Activated naive CD4-positive, alpha-beta T cell treated with anti-CD3 and anti-CD28 coated beads, Interleukin-2, amount 50 U/mL, for 16 hours (primary cell): ENCODE measurements at regions not wholly inside any gene's neighbourhood (a gene's known extent, or its start where the extent isn't known, plus 50 kb on each side); places are given as distances from the start of the nearest gene placed in this dataset.

ENCODE experiments used
- DNase-seq: peaks from one replicate; pipeline ENCODE4 v3.0.0-alpha.2; 2020

DNA sequence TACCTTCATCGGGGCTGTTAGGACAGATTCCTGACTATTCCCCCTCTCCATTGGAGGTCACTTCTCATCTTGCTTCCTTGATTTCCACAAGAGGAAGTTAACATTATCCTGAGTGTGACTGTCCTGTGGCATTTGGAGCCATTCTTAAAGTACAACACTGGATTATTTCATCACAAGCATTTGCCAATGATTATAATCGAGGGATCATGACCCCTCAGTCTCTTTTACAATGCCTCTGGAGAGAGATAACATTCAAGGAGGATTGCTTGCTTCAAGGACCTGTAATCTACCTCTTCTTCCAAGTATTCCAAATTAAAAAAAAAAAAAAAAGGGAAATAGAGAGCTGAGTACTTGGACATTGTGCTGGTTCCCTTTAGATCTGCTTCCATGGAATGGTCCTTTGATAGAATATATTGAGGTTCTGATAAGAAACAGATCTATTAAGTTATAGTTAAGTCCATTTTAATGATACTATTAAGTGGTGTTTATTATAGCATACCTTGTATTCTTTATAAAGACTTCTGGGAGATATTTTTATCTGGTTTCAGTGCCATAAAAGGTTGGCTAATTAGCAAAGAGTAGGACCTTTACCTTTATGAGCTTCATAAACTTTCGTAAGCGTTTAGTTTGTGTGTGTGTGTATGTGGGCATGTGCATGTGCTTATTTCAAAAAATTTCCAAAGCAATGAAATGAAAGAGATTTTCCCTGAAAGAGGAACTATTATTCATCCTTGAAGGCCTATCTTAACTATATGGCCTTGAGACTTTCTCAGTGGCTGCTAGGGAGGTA is 469.1 kb downstream of the DHX35 start:
- no peak for DNase-seq

DNA sequence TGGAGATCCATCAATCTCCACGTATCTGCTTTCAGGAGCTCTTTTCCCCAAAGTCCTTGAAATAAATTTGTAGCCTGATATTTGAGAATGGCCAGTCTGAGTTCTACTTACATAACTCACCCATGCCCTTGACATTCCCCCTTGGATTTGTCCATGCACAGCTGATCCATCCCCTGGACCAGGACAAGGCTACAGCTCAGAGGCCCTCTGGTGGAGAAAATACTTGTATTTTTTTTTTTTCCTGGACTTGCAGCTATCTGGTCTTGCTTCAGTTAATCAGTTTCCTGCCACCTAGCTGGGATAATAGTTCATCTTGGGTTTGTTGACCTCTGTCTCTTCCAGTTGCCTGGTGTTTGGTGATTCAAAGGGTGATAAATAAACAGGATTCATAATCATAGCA is 467.6 kb downstream of the DHX35 start:
- DNase-seq: no peak

DNA sequence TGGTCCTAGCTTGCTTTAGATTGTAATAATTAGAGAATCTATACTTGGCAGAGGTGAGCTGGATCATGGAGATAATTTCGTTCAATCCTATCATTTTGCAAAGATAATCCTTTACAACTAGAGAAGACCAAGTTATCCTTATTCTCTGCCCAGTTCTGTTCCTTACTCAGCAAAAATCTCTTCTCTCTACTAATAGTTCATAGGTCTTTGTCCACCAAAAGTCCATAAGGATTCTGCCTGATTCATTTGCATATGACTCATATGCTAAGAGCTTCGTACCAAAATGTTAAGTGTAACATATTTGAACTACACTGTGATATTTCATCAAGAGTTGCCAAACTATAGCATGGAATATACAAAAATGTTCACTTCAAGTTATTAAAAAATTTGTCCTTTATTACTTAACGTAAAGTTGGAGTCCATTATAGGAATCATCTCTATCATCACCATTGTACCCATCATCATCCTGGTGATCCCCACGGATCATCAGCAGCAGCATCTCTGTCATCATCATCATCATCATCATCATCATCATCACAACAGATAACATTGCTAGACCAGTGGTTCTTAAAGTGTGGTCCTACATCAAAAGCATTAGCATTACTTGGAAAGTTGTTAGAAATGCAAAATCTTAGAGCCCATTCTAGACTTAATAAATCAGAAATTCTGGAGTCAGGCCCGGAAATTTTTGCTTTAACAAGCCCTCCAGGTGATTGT is 463.0 kb downstream of the DHX35 start:
- DNase-seq: no peak

DNA sequence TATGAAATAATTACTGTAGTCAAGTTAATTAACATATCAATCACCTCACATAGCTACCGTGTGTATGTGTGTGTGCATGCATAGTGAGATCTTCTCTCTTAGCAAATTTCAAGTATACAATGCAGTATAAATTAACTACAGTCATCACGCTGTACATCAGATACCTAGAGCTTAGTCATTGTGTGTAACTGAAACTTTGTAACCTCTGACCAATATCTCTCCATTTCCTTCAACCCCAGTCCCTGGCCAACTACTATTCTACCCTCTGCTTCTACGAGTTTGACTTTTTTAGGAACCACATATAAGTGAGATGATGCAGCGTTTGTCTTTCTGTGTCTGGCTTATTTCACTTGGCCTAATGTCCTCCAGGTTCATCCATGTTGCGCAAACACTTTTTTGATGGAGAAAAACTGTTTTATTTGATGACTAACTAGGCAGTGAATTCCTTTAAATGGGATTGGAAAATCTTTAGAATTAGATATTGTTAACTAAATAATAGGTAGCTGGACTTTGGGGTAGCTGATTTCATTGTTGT is 459.5 kb downstream of the DHX35 start:
- DNase-seq: no peak

DNA sequence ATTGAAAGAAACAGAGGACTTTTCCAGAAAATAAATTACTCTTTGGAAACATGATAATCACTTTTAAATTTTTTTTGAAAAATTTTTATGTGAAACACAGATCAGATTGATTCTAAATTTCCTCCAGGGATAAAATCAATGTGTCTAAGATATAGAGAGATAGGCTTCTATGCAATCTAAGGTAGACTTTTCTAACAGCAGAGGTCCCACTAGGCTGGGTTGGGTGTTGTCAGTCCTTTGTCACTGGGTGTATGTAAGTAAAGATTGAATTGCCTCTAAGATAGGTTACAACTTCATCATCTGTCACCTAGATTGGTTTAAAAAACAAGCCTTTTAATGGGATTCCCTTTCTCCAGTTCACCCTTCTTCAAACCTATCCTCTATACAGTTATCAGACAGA is 449.9 kb downstream of the DHX35 start:
- DNase-seq: no peak

DNA sequence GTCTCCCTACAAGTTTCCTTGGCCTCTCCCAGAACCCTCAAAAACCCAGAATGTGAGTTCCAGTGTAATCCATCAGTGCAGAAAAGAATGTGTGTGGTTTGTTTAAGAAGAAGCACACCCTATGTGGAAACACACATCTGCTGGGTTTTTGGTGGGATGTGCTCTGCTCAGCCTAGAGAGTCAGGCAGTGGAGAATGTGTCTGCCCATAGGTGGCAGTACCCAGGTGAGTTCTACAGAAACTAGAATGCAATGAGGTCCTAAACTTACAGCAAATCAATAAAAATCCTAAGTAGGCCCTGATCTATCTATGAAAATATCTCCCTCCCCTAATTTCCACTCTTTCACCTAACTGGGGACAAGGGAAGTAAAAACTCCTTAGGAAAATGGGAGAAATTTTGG is 437.3 kb downstream of the DHX35 start:
- no peak for DNase-seq

DNA sequence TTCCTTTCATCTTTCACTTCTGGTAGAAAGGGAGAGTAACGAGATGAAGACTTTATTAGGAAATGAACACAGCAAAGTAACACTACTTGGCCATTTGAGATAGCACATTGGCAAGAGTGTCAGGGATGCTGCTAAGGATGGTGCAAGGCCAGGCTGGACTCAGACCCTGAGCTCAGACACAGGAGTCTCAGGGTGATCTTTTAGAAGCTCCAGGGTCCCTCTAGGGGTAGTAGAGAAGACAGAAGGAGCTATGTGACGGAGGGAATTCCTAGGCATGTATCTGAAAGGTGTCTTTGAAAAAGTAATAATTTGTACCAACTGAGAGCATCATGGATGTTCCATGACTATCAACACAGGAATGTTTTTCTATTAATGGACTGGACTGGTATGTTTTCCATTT is 436.5 kb downstream of the DHX35 start:
- no peak for DNase-seq

DNA sequence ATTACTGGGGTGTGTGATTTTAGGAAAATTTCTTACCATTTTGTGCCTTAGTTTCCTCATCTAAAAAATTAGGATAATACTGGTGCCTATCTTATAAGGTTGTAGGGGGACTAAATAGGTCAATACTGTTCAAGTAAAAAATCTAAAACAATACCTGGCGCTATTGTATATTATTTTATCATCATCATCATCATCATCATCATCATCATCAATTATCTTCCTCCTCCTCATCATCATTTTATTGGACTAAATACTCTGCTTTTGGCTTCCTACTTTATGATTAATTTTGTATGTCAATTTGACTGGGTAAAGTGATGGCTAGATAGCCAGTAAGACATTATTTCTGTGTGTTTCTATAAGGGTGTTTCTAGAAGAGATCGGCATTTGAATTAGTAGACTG is 435.5 kb downstream of the DHX35 start:
- DNase-seq: no peak

DNA sequence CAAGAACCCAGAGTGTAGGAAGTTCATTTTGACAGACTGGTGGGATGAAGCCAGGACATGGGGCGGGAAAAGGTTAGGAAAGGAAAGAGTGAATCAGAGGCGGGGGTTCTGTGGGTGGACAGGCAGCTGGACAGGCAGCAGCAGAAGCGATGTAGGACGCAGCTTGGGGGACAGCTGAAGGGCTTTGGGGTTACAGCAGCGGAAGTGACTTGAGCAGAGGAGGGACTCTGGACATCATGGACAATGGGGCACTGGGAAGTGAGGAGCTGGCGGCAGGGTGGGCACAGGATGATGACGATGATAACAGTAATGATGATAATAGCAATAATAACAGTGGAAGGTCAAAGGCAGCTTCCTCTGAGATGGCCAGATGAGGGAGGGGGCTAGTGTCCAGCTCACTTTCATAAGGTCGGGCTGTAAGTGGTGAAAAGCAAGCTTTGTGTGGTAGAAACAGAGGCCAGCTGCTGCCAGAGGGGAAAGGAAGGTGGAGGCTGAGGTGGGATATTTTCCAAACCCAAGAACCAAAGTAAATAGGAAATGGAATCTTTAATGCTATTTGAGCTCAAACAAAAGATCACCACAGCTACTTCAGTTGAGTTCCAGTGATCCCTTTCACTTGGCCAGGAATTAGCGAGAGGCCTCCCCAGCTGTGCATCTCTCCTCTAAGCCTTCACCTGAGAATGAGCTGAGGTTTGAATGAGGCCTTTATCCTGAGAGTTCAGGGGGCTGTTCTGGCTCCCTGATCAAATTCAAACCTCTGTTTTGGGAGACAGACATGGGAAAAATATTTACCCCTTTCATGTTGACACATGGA is 433.5 kb downstream of the DHX35 start:
- DNase-seq: no peak

DNA sequence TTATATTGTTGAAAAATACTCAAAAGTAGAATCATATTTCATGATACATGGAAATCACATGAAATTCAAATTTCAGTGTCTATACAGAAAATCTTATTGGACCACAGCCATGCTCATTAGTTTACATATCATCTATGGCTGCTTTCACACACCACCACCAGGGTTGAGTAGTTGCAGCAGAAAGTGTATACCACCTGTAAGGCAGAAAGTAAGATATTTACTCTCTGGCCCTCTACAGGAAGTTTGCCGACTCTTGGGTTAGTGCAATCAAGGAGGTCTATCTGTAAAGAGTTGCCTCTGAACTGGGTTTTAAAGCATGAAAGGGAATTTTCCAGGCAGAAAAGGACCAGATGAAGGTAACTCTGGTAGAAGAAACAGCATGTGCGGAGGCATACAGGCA is 432.3 kb downstream of the DHX35 start:
- DNase-seq: no peak

DNA sequence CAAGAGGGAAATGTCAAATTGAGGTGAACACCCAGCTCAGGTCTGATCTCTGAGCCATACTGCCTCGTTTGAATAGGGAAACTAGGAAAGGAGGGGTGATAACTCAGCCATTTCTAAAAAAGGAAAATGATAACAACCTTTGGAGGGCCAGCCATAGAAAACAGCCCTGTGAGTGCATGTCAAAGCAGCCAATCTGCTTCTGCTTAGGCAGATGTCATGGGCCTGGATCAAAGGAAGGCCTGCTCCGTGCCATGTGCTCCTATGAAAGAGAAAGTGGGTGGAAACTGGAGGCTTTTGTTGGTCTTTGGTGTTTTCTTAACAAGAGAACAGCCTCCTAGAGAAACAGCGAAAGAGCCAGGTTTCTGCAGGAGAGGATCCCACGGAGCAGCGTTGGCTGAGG is 428.0 kb downstream of the DHX35 start:
- DNase-seq: no peak

DNA sequence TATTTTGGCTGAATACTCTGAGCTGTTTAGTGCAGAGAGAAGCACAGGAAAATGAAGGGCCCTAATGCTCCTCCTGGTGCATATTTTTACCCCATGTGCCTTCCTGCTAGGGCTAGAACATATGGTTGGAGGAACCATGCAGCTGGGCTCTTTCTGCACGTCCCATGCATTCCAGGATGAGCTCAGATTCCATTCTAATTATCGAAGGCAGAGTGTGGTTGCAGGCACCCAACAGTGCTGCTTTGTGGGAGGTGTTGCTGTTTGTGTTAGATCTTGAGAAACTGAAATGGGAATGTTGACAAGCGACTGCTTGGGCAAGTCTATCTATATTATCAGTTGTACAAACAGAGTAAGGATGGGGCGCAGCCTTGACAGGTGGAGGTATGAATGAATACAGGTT is 419.5 kb downstream of the DHX35 start:
- DNase-seq: no peak

DNA sequence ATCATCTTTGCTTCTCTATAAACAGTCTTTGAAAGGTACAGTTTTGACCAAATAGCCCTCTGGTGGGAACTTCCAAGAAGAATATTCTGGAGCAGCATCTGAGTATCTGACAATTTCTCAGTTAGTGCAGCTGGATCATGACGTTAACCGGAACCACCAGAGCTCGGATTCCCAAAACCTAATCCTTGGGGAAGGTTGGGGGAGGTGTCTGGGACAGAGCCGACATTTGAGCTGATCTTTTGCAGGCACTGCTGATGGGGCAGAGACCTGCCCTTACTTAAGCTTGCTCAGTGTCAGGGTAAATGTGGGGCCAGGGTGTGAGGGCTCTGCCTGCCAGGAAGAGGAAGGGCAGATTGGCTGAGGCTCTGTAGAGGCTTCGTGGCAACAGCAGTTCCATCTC is 416.6 kb downstream of the DHX35 start:
- no peak for DNase-seq

DNA sequence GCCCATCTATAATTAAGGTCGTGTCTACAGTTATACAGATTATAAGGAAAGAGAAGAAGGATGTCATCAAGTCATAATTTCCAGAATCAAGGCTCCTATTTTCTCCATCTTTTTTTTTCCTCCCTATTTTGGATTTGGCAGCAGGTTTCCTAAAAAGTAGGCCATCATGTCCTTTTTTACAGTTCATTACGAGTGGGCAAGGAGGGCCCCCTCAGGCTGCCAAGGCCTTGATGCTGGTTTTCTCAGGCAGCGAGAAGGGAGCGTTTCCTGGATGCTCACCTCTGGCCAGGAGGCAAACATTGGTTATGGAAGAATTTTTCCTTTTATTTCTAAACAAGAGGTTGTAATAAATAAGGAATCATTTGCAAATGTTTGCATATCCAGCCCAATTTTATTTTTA is 414.6 kb downstream of the DHX35 start:
- no peak for DNase-seq

DNA sequence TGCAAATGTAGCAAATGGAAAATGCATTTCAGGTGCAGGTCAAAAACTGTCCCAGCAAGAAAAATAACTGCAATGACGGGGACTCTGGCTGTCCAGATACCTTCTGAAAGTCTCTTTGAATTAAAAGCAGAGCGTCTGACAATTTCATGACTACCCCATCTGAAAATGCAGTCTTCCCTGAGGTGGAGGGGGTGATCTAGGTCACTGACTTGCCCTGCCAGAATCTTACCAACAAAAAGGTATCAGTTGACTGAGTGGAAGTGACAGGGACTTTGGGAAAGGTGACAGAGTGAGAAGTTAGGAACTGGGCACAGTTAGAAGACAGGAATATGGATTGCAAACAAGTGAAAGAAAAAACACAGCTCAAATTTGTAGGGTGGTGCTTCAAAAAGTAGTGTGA is 402.2 kb downstream of the DHX35 start:
- DNase-seq: no peak

DNA sequence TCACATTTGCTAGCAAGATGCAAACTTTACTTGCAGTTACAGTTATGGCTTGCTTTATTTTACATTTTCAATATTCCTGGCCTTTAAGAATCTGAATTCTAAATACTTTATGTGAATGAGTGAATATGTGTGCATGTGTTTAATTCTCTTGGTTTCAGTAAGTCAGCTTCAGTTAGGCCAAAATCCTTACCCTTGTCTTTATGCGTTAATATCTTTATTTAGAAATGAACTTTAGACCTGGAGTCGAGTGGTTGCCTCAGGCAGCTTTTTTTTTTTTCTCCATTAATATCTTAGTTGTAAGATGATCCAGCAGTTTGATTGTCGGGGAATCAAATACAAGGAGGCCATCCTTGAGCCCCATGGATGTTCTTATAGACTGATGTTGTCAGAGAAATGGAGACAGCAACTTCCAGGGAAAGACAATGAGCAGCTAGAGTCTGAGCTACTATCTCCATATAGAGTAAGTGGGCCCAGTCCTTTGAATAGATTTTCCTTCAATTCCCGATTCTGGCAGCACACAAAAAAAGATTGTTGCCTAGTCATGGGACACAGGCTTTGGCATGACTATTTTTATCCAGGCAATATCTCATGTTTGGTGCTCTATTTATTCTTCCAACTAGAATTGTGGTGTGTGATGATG is 398.0 kb downstream of the DHX35 start:
- no peak for DNase-seq

DNA sequence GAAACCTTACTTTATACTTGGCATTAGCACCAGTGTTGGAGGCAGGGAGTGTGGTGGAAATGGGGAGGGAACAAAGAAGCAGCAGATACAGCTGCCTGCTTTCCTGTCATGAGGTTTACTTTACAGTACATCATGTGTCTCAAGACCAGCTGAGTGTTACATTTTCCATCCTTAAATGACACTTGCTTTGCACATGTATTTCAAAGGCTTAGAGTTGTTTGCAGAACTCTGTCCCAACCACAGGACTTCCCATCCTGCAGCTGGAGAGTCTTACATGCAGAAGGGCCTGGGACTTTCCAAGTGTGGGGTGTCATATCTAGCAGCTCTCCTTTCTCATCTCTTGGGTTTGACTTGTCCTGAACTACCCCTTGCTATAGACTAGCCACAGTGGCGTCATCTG is 395.9 kb downstream of the DHX35 start:
- DNase-seq: no peak

DNA sequence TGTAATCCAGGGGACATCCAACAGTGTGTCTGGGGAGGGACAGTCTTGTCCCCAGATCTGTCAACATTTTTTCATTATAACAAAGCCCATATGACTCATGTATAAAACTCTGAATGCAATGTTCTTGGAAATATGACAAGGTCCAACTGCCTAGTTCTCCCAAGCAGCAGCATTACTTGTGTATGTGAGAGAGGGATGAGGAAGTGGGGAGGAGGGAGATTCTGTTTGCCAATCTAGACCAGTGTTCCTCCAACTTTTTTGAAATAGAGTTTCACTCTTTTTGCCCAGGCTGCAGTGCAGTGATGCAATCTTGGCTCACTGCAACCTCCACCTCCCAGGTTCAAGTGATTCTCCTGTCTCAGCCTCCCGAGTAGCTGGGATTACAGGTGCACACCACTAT is 394.8 kb downstream of the DHX35 start:
- DNase-seq: no peak

DNA sequence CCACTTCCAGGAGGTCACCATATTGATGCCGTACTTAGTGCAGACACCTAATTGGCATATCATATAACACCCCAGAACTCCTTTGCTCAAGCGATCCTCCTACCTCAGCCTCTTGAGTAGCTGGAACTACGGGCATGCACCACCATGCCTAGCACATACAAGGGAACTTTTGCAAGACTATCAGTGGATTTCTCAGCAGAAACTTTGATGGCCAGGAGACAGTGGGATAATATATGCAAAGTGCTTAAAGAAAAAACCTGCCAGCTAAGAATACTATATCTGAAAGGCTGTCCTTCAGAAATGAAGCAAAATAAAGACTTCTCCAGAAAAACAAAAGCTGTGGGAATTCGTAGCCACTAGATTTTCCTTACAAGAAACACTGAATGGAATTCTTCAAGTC is 387.1 kb downstream of the DHX35 start:
- no peak for DNase-seq

DNA sequence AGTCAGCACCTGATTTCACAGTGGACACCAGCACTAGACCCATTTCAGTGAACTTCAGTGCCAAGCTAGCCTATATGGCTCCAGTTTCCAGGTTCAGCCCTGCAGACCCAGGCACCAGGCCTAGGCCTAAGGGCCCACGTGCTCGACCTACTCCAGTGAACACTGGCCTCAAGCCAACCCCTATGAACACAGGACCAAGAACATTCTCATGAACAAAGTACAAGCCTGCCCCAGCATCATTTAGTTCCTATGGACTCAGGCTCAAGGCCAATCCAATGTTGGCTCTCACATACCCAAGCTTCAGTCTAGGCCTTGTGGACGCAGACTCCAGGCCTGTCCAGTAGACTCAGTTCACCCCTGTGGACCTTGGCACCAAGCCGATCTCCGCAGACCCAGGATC is 385.5 kb downstream of the DHX35 start:
- no peak for DNase-seq

DNA sequence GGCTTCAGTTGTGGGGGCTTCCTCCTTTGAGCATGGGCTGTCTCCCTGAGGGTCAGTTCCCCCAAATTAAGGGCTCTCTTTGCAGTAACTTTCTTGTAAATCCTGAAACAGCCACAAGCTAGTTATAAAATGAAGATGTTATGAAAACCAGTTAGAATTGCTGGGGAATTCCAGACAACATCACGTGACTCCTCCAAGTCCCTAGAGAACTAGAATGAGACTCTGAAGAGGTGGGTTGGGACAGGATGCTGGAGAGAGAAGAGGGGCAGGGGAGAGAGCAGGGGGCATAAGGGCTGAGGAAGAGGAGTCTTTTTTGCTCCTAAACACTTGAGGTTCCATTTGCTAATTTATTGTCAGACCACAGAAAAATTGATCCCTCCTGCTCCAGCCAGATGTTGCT is 380.3 kb downstream of the DHX35 start:
- no peak for DNase-seq

DNA sequence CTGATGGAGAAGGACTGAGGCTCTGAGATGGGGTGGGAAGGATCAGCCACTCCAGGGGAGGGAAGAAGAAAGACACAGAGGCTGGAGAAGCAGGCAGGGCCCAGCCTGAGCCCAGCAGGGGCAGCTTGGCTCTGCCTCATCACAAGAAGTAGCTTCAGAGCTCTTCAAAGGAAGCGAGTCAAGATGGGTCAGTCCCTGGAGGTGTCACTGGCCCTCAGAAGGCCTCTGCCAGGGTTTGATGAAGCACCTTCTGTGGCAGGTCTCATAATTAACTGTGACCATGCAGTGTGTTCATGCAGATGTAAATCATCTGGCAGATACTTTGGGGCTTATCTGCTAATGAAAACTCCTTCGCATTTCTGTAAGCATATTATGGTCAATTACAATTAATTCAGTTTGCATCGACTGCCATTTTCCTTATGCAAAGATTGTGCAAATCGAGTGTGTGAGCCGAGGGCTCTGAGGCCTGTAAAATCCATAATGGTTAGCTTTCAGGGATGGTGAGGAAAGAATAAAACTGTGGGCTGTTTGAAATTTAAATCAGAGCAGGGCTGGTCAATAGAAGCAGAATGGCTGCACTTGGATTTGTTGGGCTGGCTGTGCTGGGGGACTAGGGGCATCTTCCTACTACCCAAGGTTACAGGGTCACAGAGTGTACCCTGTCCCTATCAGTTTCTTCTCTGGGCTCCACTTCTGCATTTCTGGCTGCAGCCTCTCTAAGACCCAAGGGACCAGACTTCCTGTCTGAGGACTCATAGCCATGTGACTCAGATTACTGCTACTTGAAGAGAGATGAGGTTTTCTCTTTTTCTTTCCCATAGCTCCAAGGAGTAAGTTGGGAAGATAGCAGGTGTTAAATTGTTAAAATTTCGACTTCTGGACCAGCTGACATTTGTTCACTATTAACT is 376.6 kb downstream of the DHX35 start:
- DNase-seq: no peak
